ENCODE measurements at regions not wholly inside any gene's neighbourhood (a gene's known extent, or its start where the extent isn't known, plus 50 kb on each side); places are given as distances from the start of the nearest gene placed in this dataset.
"Not testable (repeated sequence)": the region's sequence is repeated elsewhere in the genome, so short reads cannot be mapped to it uniquely, and the experiment has no call there.

DNA sequence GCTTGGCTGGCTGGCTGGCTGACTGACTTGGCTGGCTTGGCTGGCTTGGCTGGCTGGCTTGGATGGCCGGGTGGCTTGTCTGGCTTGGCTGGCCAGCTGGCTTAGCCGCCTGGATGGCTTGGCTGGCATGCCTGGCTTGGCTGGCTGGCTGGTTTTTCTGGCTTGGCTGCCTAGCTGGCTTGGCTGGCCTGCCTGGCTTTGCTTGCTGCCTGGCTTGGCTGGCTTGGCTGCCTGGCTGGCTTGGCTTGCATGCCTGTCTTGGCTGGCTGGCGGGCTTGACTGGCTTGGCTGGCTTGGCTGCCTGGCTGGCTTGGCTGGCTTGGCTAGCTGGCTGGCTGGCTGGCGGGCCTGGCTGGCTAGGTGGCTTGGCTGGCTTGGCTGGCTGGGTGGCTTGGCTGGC is 2830.5 kb downstream of the RPIA start:
- DNase-seq: not testable (repeated sequence)

DNA sequence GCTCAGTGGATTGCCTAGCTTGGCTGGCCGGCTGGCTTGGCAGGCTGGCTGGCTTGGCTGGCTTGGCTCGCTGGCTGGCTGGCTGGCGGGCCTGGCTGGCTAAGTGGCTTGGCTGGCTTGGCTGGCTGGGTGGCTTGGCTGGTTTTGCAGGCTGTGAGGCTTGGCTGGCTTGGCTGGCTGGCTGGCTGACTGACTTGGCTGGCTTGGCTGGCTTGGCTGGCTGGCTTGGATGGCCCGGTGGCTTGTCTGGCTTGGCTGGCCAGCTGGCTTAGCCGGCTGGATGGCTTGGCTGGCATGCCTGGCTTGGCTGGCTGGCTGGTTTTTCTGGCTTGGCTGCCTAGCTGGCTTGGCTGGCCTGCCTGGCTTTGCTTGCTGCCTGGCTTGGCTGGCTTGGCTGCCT is 2831.4 kb downstream of the RPIA start:
- DNase-seq: not testable (repeated sequence)

DNA sequence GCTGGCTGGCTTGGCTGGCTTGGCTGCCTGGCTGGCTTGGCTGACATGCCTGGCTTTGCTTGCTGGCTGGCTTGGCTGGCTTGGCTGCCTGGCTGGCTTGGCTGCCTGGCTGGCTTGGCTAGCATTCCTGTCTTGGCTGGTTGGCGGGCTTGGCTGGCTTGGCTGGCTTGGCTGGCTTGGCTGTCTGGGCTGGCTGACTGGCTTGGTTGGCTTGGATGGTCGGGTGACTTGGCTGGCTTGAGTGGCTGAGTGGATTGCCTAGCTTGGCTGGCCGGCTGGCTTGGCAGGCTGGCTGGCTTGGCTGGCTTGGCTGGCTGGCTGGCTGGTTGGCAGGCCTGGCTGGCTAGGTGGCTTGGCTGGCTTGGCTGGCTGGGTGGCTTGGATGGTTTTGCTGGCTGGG is 2832.3 kb downstream of the RPIA start:
- DNase-seq: not testable (repeated sequence)

DNA sequence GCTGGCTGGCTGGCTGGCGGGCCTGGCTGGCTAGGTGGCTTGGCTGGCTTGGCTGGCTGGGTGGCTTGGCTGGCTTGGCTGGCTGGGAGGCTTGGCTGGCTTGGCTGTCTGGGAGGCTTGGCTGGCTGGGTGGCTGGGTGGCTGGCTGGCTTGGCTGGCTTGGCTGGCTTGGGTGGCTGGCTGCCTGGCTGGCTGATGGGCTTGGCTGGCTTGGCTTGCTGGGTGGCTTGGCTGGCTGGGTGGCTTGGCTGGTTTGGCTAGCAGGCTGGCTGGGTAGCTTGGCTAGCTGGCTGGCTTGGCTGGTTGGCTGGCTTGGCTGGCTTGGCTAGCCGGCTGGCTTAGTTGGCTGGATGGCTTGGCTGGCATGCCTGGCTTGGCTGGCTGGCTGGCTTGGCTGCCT is 2834.1 kb downstream of the RPIA start:
- not testable (repeated sequence) for DNase-seq

DNA sequence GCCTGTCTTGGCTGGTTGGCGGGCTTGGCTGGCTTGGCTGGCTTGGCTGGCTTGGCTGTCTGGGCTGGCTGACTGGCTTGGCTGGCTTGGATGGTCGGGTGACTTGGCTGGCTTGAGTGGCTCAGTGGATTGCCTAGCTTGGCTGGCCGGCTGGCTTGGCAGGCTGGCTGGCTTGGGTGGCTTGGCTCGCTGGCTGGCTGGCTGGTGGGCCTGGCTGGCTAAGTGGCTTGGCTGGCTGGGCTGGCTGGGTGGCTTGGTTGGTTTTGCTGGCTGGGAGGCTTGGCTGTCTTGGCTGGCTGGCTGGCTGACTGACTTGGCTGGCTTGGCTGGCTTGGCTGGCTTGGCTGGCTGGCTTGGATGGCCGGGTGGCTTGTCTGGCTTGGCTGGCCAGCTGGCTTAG is 2834.6 kb downstream of the RPIA start:
- not testable (repeated sequence) for DNase-seq

DNA sequence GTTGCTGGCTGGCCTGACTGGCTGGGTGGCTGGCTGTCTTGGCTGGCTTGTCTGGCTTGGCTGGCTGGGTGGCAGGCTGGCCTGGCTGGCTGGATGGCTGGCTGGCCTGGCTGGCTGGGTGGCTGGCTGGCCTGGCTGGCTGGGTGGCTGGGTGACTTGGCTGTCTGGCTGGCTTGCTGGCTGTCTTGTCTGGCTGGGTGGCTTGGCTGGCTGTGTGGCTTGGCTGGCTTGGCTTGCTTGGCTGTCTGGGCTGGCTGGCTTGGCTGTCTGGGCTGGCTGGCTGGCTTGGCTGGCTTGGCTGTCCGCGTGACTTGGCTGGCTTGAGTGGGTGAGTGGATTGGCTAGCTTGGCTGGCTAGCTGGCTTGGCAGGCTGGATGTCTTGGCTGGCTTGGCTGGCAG is 2835.6 kb downstream of the RPIA start:
- not testable (repeated sequence) for DNase-seq

DNA sequence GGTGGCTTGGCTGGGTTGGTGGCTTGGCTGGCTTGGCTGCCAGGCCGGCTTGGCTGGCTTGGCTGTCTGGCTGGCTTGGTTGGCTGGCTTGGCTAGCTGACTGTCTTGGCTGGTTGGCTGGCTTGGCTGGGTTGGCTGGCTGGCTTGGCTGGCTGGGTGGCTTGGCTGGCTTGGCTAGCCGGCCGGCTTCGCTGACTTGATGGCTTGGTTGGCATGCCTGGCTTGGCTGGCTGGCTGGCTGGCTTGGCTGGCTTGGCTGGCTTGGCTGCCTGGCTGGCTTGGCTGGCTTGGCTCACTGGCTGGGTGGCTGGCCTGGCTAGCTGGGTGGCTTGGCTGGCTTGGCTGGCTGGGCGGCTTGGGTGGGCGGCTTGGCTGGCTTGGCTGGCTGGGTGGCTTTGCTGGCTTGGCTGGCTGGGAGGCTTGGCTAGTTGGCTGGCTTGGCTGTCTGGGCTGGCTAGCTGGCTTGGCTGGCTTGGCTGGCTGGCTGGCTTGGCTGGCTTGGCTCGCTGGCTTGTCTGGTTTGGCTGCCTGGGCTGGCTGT is 2836.1 kb downstream of the RPIA start:
- DNase-seq: not testable (repeated sequence)

DNA sequence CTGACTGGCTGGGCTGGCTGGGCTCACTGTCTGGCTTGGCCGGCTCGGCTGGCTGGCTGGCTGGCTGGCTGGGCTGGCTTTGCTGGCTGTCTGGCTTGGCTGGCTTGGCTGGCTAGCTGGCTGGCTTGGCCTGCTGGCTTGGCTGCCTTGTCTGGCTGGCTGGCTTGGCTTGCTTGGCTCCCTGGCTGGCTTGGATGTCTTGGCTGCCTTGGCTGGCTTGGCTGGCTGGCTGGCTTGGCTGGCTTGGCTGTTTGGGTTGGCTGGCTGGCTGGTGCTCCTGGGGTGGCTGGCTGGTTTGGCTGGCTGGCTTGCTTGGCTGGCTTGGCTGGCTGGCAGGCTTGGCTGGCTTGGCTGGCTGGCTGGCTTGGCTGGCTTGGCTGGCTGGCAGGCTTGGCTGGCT is 2836.9 kb downstream of the RPIA start:
- DNase-seq: not testable (repeated sequence)

DNA sequence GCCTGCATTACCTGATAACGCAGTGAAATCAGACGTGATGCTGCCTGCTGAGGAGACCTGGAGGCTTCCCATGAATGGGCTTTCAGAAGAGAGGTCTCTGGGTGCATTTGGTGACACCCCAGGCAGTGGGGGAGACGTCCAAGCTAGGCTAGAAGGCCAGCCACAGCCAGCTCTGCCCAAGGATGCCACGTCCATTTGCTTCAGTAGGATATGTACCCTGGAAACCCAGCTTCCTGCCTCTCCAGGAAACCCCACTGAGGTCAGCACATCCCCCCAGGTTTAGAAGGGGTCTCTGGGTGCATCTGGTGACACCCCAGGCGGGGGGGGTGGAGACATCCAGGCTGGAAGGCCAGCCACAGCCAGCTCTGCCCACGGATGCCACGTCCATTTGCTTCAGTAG is 2844.6 kb downstream of the RPIA start:
- DNase-seq: not testable (repeated sequence)

DNA sequence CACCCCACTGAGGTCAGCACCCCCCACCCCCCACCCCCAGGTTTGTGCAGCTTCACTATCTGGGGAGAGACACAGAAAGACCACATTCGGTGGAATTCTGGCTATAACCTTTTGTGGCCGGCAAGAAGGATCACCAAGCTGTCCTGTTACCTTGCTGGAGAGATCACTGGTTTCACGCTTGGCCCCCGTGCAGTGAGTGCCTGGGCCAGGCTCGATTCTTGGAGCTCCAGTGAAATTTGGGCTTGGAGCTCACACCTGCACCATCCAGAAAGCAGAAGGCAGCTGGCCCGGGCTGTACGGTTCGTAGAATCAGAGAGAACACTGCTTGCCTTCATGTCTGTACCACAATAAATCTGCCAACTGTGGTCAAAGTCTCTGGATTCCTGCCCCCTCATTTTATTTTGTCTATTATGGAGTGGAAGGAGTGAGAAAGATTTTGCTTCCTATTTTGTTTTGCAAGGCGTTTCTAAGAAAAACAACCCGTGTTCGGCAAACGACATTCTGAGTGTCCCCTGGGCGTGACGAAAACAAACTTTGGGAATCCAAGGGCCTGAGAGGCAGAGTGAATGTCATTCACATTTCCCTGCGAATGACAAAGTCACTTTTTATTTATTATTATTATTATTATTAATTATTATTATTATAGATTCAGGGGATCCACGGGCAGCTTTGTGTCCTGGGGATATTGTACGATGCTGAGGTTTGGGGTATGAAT is 2845.2 kb downstream of the RPIA start:
- DNase-seq: not testable (repeated sequence)

DNA sequence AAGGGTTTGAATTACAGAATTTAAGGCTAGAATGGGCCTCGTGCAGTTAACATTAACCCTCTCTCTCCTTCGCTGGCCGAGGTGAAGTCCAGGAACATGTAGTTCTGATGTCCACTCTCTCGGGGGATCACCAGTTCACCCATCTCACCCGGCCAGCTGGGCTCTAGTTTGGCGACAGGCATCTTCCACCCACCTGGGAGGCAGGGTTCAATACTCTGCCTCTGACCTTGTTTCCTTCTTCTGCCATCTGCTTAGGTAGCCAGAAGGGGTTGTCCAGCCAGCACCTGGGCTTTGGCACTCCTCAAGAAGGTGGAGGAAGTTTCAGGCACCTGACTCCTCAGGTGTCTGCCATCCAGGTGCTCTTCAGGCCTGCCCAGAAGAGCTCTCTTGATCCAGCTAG is 2857.8 kb downstream of the RPIA start:
- DNase-seq: not testable (repeated sequence)

DNA sequence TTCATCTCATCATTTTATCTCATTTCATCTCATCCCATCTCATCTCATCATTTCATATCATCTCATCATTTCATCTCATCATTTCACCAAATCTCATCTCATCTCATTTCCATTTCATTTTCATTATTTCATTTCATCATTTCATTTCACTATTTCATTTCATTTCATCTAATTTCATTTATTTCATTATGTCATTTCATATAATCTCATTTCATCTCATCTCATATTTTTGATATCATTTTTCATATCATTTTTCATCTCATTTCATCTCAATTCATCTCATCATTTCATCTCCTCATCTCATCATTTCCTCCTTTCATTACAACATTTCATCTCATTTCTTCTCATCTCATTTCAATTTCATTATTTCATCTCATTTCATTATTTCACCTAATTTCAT is 2866.8 kb downstream of the RPIA start:
- DNase-seq: not testable (repeated sequence)

DNA sequence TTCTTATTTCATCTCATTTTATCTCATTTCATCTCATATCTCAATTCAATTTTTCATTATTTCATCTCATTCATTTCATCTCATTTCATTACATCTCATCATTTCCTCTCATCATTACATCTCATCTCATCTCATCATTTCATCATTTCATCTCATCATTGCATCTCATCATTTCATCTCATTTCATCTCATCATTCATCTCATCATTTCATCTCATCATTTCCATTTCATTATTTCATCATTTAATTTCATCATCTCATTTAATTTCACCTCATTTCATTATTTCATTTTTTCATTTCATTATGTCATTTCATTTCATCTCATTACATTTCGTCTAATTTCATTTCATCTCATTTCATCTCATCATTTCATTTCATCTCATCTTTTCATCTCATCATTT is 2867.8 kb downstream of the RPIA start:
- not testable (repeated sequence) for DNase-seq

DNA sequence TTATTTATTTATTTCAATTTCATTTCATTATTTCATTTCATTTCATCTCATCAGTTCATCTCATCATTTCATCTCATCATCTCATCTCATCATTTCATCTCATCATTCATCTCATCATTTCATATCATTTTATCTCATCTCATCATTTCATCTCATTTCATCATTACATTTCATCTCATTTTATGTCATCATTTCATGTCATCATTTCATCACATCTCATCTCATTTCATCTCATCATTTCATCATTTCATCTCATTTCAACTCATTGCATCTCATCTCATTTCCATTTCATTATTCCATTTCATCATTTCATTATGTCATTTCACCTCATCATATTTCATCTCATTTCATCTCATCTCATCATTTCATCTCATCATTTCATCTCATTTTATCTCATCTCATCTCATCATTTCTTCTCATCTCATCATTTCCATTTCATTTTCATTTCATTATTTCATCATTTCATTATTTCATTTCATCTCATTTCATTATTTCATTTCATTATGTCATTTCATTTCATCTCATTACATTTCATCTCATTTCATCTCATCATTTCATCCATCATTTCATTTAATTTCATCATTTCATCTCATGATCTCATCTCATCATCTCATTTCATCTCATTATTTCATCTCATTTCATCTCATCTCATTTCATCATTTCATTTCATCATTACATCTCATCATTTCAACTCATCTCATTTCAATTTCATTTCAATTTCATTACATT is 2868.6 kb downstream of the RPIA start:
- not testable (repeated sequence) for DNase-seq

DNA sequence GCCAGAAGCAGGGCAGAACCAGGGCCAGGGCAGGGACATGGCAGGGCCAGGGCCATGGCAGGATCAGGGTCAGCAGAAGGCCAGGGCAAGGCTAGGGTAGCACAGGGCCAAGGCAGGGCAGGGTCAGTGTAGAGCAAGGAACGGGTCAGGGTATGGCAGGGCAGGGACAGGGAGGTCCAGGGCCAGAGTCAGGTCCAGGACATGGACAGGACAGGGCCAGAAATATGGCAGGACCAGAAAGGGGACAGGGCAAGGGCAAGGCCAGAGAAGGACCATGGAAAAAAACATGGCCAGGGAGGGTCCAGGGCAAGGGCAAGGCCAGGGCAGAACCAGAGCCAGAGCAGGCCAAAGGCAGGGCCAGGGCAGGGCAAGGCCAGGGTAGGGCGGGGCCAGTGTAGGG is 2870.7 kb downstream of the RPIA start:
- not testable (repeated sequence) for DNase-seq

DNA sequence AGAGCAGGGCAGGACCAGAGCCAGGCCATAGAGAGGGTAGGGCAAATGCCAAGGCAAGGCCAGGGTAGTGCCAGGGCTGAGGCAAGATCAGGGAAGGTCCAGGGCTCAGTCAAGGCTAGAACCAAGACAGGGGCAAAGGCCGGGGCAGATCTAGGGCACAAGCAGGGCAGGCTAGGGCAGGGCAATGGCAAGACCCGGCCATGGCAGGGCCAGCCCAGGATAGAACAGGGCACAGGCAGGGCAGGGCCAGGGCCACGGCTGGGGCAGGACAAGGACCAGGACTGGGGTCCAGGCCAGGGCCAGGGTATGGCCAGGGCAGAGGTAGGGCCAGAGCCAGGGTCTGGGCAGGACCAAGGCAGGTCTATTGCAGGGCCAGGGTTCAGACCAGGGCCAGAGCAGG is 2873.2 kb downstream of the RPIA start:
- not testable (repeated sequence) for DNase-seq

DNA sequence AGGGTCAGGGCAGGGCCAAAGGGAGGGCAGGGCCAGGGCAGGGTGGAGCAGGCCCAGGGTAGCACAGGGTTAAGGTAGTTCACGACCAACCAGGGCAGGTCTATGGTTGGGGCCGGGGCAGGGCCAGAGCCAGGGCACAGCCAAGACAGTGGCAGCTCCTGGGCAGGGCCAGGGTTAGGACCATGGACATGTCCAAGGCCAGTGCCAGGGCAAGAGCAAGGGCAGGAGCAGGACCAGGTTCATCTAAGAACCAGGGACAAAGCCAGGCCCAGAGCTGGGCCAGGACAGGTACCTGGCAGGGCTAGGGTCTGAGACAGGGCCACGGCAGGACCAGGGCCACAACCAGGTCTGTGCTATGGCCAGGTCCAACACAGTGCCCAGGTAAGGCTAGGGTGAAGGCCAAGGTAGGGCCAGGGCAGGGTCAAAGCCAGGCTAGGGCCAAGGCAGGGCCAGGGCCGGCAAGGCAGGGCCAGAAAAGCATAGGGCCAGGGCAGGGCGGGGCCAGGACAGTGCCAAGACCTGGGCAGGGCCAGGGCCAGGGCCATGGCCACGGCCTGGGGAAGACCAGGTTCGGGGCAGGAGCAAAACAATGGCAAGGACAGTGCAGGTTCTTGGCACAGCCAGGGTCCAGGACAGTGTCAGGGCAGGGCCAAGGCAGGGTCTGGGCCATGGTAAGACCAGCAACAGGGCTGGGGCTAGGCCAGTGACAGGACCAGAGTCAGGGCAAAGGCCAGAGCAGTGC is 2874.4 kb downstream of the RPIA start:
- DNase-seq: not testable (repeated sequence)

DNA sequence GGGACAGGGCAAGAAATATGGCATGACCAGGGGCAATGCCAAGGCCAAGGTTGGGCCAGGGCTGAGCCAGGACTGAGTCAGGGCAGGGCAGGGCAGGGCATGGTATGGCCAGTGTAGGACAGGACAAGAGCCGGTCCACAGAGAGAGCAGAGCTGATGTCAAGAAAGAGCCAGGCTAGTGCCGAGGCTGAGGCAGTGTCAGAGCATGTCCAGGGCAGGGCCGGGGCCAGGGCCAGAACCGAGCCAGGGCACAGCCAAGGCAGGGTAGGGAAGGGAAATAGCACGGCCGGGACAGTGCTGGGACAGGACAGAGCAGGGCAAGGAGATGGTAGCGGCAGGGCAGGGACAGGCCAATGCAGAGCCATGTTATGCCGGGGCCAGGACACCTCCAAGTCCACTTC is 2875.1 kb downstream of the RPIA start:
- not testable (repeated sequence) for DNase-seq

DNA sequence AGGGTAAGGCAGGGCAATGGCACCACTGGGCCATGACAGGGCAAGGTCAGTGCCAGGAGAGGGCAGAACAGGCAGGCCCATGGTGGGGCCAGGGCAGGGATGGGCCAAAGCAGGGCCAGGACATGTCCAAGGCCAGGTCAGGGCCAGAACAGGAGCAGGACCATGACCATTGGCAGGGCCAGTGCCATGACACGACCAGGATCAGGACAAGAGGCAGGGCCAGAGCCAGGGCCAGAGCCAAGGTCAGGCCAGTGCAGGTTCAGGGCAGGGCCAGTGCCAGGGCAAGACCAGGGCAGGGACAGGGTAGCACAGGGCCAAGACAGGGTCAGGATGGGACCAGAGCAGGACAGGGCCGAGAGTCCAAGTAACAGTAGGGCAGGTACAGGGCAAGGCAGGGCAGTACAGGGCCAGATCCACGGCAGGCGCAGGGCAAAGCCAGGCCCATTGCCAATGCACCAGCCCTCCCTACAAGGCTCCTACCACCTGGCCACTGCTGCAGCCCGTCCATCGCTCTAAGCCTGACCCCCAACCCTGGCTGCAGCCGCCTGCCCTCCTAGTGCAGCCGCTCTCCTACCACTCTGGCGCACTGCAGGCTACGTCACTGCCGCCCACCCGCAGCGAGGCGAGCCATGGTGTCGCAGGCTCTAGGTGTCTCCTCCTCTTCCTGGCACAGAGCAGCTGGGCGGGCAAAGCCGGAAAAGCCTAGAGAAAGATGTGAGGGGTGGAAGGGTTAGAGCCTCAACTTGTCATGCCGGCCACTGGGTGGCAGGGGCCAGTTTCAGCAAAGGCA is 2876.3 kb downstream of the RPIA start:
- DNase-seq: not testable (repeated sequence)

DNA sequence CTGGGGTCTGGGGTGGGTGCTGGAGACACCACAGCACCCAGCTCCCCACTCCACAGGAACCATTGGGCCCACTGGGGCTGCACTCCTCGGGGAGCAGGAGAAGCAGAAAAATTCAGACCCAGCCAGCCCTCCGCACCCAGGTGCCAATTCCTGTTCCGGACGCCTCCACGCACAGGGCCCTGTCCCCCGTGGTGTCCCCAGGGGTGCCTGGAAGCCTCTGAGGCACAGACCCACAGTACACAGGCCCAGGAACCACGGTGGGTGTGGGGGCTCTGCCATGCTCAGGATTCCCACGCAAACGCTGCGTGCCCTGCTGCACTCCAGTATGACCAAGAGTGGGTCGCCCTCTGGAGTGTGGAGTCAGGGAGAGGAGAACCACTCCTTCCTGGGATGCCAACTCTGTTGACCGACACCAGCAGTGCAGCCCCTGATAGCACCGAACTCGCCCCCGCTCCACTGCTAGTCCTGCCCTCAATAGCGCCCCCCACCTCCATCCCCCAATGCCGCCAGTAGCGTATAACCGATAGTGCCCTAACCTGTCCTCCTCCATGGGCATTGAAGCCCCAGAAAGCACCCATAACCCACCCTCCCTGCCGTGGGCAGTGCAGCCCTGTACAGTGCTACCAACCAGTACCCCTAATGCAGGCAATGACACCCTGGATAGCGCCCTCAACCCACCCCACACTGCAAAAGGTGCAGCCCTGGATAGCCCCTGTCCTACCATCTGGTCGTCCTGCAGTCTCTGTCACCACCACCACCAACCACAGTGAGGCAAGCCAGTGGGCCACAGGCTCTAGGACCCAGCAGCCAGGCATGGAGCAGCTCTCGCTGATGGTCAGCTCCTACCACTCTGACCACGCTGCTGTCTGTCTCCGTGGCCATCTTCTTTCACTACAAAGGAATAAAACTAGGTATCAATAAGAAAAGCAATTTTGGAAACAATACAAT is 2877.2 kb downstream of the RPIA start:
- not testable (repeated sequence) for DNase-seq

All from renal pelvis (tissue), 1 donor.